ENCODE measurements at regions not wholly inside any gene's neighbourhood (a gene's known extent, or its start where the extent isn't known, plus 50 kb on each side); places are given as distances from the start of the nearest gene placed in this dataset.

GRCh38 chr7:24157666-24158065, 126.3 kb upstream of the NPY start:
- no TSS peak for BruUV-seq (replicated peaks)
- H3K36me3 ChIP-seq (ENCODE audit: control insufficient read depth in 2 of 2, extremely low read depth in 1 of 2, insufficient read depth in 2 of 2, low read length in 2 of 2): no peaks in the 10 kb centered on the region
- H3K4me3 ChIP-seq (replicated peaks in 1 of 3; ENCODE audit: insufficient read depth in 1 of 3, low read depth in 1 of 3, low read length in 3 of 3): no peak overlapping the region
- intact Hi-C loops (cut with micrococcal nuclease) (no loop called here), dilution Hi-C loops (cut with MboI; ENCODE audit: extremely low pct_ligation_motif_present, low sequenced_read_pairs) (no loop called here)
- no peaks in the 10 kb centered on the region for H3K27me3 ChIP-seq (ENCODE audit: control insufficient read depth in 2 of 2, insufficient read depth in 2 of 2, low read length in 2 of 2)
- no peak overlapping the region for H3K4me2 ChIP-seq (ENCODE audit: insufficient read depth, low read length)
- no peaks in the 10 kb centered on the region for H3K9me1 ChIP-seq (replicated peaks; ENCODE audit: control insufficient read depth, extremely low read depth, insufficient read depth, low read length)
- ChIA-PET POLR2A (no interaction called here), CTCF (no interaction called here)
- H3K27ac ChIP-seq (ENCODE audit: insufficient read depth, low read depth, low read length): no peak overlapping the region
- H3K9me3 ChIP-seq (replicated peaks; ENCODE audit: control insufficient read depth, insufficient read depth, low read length): no peaks in the 10 kb centered on the region
- no peak for TF ChIP-seq POLR2A (IDR thresholded peaks at IDR 0.05; ENCODE audit: low read depth, low read length)
- TF ChIP-seq, protein P1, sequence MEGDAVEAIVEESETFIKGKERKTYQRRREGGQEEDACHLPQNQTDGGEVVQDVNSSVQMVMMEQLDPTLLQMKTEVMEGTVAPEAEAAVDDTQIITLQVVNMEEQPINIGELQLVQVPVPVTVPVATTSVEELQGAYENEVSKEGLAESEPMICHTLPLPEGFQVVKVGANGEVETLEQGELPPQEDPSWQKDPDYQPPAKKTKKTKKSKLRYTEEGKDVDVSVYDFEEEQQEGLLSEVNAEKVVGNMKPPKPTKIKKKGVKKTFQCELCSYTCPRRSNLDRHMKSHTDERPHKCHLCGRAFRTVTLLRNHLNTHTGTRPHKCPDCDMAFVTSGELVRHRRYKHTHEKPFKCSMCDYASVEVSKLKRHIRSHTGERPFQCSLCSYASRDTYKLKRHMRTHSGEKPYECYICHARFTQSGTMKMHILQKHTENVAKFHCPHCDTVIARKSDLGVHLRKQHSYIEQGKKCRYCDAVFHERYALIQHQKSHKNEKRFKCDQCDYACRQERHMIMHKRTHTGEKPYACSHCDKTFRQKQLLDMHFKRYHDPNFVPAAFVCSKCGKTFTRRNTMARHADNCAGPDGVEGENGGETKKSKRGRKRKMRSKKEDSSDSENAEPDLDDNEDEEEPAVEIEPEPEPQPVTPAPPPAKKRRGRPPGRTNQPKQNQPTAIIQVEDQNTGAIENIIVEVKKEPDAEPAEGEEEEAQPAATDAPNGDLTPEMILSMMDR (IDR thresholded peaks at IDR 0.05; ENCODE audit: extremely low read depth in 1 of 2, insufficient read depth in 1 of 2, low read depth in 1 of 2, low read length in 2 of 2): no peak
- no peak for TF ChIP-seq JUN (IDR thresholded peaks at IDR 0.05; ENCODE audit: borderline replicate concordance, insufficient read depth, insufficient read length, low read depth)
- TF ChIP-seq FOS (IDR thresholded peaks at IDR 0.05; ENCODE audit: borderline replicate concordance, insufficient read depth, low read length): no peak
- TF ChIP-seq GATA2 (IDR thresholded peaks at IDR 0.05; ENCODE audit: insufficient read depth, insufficient read length, low read depth, low read length): no peak
- TF ChIP-seq, protein P2, sequence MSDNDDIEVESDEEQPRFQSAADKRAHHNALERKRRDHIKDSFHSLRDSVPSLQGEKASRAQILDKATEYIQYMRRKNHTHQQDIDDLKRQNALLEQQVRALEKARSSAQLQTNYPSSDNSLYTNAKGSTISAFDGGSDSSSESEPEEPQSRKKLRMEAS (IDR thresholded peaks at IDR 0.05; ENCODE audit: insufficient read depth, insufficient read length): no peak
- TF ChIP-seq MYC (IDR thresholded peaks at IDR 0.05; ENCODE audit: low read depth, low read length): no peak
- no peak for TF ChIP-seq POLR2AphosphoS5 (IDR thresholded peaks at IDR 0.05; ENCODE audit: insufficient read depth, low read depth, low read length)
- TF ChIP-seq EZH2 (IDR thresholded peaks at IDR 0.05; ENCODE audit: borderline replicate concordance, low read depth, low read length, severe bottlenecking): no peak
- H4K20me1 ChIP-seq (replicated peaks; ENCODE audit: control insufficient read depth, extremely low read depth, insufficient read depth, low read length): no peaks in the 10 kb centered on the region
- H3K9ac ChIP-seq (replicated peaks; ENCODE audit: extremely low read depth, insufficient read depth, low read length): no peak overlapping the region
- no peaks in the 10 kb centered on the region for H3K79me2 ChIP-seq (ENCODE audit: control insufficient read depth, insufficient read depth, low read length)
- DNase-seq (ENCODE audit: low read depth, low spot score): no peak
- H3K4me1 ChIP-seq (ENCODE audit: control insufficient read depth, extremely low read depth, insufficient read depth, low read length): no peaks in the 10 kb centered on the region
- no peak overlapping the region for H2AFZ ChIP-seq (ENCODE audit: low read depth, low read length)
- no peak for FAIRE-seq

All from endothelial cell of umbilical vein (primary cell).